GM19455 (cell line): ENCODE measurements at regions not wholly inside any gene's neighbourhood (a gene's known extent, or its start where the extent isn't known, plus 50 kb on each side); places are given as distances from the start of the nearest gene placed in this dataset.
"Not testable (repeated sequence)": the region's sequence is repeated elsewhere in the genome, so short reads cannot be mapped to it uniquely, and the experiment has no call there.

Experiments used
- ATAC-seq: cut with Tn5 transposase; IDR thresholded peaks from one replicate; pipeline ENCODE4 v1.9.1; 2021; ENCODE audit not compliant: unreplicated experiment

GRCh38 chr20:7744411-7744810, 195.8 kb downstream of the HAO1 start:
- no peak for ATAC-seq

GRCh38 chr20:7748624-7749023, 191.6 kb downstream of the HAO1 start:
- ATAC-seq, result no peak

- no peak for ATAC-seq
These were observed 186.2 kb downstream of the HAO1 start for GRCh38 chr20:7754102-7754501.

GRCh38 chr20:7758406-7758805, 181.9 kb downstream of the HAO1 start:
- no peak for ATAC-seq

- ATAC-seq, result no peak
These were observed 179.8 kb downstream of the HAO1 start for GRCh38 chr20:7760247-7761031.

- peak; percentile 68 for ATAC-seq
These were observed 175.0 kb downstream of the HAO1 start for GRCh38 chr20:7765221-7765620.

- no peak for ATAC-seq
These were observed 170.2 kb downstream of the HAO1 start for GRCh38 chr20:7770046-7770445.

- ATAC-seq, result peak; percentile 94
These were observed 169.7 kb downstream of the HAO1 start for GRCh38 chr20:7770578-7770977.

GRCh38 chr20:7772371-7772770, 167.9 kb downstream of the HAO1 start:
- ATAC-seq, result no peak

GRCh38 chr20:7773511-7773910, 166.7 kb downstream of the HAO1 start:
- no peak for ATAC-seq

- no peak for ATAC-seq
These were observed 165.2 kb downstream of the HAO1 start for GRCh38 chr20:7775072-7775471.

- ATAC-seq, result no peak
These were observed 164.1 kb downstream of the HAO1 start for GRCh38 chr20:7776148-7776547.

GRCh38 chr20:7790189-7790588, 150.1 kb downstream of the HAO1 start:
- no peak for ATAC-seq

- no peak for ATAC-seq
These were observed 147.9 kb downstream of the HAO1 start for GRCh38 chr20:7792150-7792869.

- no peak for ATAC-seq
These were observed 142.1 kb downstream of the HAO1 start for GRCh38 chr20:7798176-7798575.

GRCh38 chr20:7799862-7800261, 140.4 kb downstream of the HAO1 start:
- no peak for ATAC-seq

GRCh38 chr20:7803411-7804151, 136.7 kb downstream of the HAO1 start:
- ATAC-seq, result not testable (repeated sequence)

- ATAC-seq, result no peak
These were observed 133.4 kb downstream of the HAO1 start for GRCh38 chr20:7806831-7807230.

- ATAC-seq, result no peak
These were observed 123.0 kb downstream of the HAO1 start for GRCh38 chr20:7817286-7817685.

- no peak for ATAC-seq
These were observed 121.8 kb downstream of the HAO1 start for GRCh38 chr20:7818477-7818876.

GRCh38 chr20:7820897-7821296, 119.4 kb downstream of the HAO1 start:
- no peak for ATAC-seq

- no peak for ATAC-seq
These were observed 117.5 kb downstream of the HAO1 start for GRCh38 chr20:7822772-7823171.
